GM19240 (cell line): ENCODE measurements at regions not wholly inside any gene's neighbourhood (a gene's known extent, or its start where the extent isn't known, plus 50 kb on each side); places are given as distances from the start of the nearest gene placed in this dataset.
A peak's percentile ranks its signal among the peaks of the same experiment; 100 is the strongest.

Experiments
- DNase-seq: peaks from one replicate; pipeline ENCODE4 v3.0.0; 2011; ENCODE audit warnings: low spot score; ENCODE audit not compliant: insufficient read length

DNA sequence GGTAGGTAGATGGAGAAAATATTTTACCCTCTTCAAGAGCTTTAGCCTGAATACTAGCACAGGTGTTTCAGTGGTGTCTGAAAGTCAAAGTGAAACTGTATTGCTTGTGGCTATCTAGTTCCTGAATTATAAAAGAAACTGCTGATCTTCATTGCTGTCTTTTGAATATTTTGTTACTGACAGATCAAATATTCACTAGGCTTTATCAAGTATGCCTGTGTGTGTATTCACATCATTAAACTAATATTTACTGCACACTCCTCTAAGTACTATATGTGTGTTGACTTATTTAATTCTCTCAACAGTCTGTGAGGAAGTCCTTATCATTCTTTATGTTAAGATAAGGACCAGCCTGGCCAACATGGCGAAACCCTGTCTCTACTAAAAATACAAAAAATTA is 139.6 kb downstream of the SOCS6 start:
- DNase-seq, result peak; percentile 26

DNA sequence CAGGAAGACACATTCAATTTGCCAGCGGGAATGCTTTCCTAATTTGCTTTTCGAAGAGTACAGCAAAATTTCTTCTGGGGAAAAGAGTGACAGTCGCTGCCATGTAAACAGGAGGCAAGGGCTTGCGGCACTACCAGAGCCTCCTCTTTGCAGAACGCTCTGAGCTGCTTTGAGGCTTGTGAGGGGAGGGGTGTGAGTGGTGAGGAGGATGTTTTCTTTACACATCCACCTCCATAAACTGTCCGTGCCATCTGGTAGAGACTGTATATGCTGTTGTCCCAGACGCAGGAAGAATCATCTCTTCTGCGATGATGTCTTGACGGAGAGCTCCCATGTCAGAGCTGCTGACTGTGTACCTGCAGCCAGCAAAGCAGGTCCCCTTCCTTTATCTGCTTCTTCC is 138.0 kb downstream of the SOCS6 start:
- DNase-seq, result no peak

DNA sequence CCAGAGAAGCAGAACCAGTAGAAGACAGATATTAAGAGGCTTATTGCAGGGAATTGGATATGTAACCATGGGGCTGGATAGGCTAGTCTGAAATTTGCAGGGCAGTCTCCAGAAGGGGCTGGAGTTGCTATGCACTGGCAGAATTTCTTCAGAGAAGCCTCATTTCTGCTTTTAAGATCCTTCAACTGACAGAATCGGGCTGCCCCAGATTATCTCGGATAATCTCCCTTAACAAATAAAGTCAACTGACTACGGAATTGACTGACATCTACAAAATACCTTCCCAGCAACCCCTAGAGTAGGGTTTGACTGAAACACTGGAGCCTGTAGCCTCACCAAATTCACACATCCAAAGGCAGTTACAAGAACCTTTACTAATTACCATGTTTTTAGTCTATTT is 136.4 kb downstream of the SOCS6 start:
- DNase-seq, result no peak

DNA sequence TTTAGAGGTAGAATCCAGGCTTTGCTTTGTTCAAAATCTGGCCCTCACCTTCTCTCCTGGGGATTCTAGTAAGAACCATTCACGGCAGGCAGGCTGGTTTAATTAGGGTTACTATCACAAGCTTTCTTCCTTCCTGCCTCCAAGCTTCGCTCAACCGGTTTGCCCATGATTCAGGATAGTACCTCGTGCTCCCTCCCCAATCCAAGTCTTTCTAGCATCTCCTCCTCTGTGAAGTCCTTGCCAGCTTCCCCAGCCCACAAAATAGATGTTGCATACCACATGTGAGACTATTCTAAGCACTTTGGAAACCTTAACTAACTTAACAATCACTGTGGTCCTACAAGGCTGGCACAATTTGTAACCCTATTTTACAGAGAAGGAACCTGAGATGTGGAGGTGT is 135.1 kb downstream of the SOCS6 start:
- DNase-seq, result no peak

DNA sequence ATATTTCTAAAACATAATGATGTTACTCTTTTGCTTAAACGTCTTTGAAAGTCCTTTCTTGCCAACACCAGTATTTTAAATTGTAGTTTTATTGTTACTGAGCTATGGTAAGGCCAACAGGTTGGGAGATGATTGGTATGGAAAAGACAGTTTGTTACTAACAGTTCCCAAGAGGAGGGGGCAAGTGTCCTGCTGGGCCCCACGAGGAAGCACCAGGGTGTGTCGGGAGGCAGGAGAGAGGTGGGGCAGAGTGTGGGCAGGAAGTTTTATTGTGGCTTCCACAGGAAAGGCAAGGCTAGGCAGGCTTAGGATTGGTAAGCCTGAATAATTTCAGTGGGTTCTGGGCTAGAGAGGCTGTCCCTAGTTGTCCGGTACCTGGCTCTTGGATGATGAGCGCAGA is 134.3 kb downstream of the SOCS6 start:
- DNase-seq, result no peak

DNA sequence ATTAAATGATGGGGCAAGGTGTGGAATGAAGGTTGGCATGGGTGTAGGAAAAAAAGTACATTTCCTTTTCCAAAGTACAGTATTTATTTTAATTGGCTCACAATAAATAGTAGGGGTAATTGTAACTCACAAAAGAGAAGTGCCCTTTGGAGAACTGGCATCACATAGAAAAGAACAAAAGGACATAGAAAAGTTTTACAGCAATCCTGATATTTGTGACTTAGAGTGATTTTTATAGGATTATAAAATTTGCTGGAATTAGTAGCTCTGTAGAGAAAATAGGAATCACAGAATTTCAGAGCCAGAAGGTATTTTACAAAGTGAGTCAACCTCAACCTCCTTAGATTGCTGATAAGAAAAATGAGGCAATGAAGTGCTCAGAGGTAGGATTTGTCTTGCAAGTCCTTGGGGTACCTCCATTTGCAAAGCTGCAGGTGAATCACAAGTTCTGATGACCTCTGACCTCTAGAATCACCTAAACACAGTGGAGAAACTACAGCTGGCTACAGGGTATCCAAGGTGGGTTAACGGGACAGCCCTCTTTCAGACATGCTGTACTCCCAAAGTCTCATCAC is 133.6 kb downstream of the SOCS6 start:
- DNase-seq, result no peak

DNA sequence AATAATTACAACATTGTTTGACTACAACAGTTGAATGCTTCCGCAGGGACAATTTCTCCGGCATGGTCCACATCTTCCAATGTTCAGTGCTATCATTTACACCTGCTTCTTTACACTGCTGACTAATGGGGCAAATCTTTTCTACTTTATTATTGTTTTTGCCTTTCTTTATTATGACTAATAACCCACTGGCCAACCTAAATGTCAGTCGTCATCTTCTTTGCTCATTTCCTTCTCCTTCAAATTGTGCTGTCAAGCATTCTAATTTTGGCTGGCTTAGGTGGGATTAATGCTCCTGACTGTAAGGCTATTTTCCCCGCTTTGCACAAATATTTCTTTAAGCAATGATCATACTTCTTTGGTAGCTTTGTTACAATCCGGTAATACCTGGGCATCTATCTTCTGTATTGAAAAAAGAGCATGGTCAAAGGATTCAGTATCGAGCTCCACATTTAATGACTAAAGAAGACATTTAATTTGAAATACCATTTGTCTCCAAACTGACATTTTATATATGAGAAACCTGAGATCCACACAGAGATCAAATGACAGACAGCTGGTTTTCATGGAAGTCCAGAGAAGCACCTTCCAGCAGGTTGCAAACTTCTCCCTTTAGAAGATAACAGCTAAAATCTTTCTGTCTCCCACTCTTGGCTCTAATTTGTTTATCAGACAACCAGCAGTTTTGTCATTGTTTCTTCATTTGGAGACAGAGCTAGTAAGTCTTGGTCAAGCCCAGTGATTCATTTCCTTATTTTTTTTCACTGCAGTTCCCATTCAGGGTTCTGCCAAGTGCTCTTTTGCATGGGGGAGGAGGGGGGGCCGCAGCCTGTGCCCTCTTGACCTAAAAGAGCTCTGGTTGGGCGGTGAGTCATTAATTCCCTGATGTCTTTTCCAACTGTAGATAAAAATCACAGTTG is 132.9 kb downstream of the SOCS6 start:
- no peak for DNase-seq

DNA sequence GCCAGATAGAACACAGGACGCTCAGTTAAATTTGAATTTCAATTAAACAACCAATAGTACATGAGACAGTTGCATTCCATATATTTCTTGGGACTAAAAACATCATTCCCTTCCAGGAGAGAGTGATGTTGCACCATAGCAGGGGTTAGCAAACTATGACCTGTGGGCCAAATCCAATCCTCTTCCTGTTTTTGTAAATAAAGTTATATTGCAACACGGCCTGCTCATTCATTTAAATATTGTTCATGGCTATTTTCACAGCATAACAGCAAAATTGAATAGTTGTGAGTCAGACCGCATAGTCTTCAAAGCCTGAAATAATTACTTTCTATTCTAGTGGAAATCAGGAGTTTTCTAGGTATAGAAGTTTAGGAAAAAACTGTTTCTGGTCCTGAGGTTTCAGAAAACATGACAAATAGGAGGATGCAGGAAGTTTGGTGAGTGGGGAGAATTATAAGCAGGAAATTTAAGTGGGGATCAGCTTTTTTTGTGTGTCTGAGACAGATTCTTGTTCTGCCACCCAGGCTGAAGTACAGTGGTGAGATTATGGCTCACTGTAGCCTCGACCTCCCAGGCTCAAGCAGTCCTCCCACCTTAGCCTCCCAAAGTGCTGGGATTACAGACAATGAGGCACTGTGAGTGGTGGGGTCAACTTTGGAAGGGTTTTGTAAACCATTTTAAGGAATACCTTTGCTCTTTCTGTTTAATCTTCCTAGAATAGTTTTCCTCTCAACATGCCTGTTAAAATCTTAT is 131.5 kb downstream of the SOCS6 start:
- no peak for DNase-seq

DNA sequence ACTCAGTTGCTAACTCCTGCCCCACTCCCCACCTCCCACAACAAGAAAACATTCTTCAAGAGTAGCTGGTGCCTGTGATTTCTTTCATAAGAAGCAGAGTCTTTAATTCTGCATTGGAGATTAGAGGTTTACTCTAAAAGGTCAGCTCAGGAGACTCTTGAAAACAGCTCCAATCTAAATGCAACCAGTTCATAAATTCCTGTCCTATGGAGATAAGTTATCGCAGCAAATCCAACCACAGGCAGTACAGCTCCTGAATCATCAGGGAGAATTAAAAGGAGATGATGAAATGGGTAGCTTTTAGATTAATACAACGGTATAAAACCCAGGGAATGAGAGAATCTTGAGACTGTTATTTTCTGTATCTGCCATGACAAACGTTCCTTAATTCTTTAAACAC is 130.7 kb downstream of the SOCS6 start:
- DNase-seq, result no peak

DNA sequence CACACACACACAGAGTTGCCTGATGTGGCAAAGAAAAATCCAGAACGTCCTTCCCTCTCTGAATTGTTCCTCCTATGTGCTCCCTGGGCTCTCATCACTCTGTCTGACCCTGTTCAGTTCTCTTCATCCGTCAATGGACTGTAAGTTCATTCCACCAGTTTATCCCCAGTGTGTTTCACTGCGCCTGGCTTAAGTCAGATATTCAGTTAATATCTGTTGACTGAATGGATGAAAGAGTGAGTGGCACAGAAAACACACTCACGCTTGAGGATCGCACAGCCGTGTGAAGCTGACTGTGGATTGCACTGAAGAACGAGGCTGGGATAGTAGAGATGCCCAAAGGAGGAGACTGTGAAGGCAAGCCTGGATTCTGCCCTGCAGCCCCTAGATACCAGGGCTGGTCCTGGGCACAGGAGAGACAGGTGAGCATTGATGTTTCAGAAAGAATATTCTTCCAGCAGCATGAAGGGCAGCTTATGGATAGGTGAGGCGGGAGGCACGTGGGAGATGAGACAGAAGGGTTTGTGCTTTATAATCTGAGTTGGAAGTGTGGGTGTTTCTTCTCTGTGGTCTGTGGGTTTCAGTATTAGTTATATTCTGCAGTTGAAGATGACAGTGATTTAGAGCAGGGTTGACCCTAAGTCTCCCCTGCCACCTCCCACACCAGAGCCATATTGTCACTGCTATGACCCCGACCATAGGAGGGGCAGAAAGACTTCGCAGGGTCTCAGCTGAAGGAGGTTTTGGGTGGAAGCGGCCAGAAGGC is 129.9 kb downstream of the SOCS6 start:
- DNase-seq, result peak; percentile 14

DNA sequence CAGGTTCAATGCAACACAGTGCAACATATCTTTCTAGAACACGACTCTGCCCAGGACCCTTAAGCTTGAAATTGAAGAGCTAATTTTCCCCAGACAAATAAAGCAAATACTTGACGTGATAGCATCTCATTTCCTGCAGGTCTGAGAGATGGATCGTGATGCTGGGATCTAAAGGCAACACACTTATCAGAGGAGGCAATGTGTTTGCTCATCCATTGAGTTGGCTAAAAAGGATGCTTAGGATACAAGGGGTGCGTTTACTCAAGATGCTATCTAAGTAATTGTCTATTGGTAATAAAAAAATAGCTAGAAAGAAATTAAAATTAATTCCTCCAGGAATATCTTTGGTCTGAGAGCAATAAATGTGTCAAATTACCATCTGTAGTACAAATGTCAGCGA is 129.0 kb downstream of the SOCS6 start:
- no peak for DNase-seq

DNA sequence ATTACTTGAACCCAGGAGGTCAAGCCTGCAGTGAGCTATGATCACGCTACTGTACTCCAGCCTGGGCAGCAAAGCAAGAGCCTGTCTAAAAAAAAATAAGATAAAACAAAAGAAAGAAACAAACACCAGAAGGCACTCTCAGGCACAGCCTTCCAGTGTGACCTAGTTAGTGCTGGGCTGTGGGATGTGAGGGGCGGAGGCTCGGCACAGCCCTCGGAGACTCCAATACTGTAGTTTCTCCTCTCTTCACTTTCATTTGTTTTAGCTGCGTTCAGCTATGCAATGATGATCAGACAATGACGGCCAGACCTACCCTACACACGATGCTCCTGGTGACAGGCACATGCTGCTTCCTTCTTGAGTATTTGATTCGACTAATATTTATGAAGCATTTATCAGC is 127.7 kb downstream of the SOCS6 start:
- no peak for DNase-seq

DNA sequence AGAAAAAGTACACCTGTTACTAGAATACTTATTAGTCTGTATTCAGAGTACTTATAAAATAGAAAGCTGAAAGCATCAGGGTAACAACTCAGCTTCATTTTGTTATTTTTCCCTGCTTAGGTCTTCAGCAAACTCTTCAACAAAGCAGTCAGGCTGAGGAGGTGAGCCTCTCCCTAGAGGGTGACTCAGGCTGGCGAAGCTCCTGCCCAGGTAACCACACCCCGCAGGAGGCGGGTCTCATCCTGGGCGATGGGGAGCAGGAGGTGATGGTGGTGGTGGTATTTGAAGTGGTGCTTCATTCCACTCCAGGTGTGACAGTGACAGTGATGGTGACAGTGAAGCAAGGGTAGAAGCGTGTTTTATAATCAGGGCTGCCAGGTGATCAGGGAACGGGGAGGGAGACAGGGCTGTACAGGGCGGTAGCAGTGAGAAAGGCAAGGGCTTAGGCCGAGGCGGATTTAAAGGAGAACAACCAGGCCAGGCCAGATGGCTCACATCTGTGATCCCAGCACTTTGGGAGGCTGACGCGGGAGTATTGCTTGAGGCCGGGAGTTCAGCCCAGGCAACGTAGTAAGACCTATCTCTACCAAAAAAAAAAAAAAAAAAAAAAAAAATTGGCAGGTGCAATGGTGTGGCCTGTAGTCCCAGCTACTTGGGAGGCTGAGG is 127.1 kb downstream of the SOCS6 start:
- DNase-seq, result no peak

DNA sequence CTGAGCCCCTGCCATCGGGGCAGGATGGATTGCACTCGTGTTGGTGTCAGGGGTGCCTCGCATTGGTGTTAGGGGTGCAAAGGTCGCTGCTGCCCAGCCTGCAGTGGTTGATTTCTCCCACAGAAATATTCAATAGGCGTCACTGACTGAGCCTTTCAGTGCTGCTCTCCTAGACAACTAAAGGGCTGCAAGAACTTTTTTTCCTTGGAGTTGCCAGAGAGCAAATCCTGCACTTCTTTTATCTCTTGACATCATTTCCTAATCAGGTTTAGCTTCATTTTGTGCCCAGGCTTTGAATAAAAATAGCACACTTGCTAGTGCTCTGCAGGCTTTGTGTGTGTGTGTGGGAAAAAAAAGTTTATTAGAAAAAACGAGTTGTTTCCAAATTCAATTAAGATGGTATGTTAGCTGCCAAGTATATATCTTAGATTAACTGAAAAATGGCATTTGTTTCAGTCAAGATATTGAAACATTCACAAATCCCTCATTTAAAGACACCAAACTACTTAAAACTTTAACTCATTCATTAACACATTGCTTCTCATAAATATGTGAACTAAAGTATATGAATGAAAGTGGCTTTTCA is 125.6 kb downstream of the SOCS6 start:
- DNase-seq, result no peak

DNA sequence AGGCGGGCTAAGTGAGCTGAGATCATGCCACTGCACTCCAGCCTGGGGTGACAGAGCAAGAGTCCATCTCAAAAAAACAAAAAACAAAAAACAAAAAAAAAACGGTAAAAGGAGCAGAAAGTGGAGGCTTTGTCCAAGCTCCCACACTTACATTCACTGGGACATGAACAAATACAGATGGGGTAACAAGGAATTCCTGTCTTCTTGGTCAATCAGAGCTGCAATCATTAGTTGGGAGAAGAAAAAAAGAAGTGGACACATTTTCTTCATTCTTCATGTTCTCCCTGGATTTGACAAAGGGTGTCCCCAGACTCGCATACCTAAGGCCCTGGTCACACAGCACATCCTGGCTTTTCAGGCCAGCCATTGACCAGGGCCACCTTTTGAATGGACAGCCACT is 124.6 kb downstream of the SOCS6 start:
- DNase-seq, result no peak

DNA sequence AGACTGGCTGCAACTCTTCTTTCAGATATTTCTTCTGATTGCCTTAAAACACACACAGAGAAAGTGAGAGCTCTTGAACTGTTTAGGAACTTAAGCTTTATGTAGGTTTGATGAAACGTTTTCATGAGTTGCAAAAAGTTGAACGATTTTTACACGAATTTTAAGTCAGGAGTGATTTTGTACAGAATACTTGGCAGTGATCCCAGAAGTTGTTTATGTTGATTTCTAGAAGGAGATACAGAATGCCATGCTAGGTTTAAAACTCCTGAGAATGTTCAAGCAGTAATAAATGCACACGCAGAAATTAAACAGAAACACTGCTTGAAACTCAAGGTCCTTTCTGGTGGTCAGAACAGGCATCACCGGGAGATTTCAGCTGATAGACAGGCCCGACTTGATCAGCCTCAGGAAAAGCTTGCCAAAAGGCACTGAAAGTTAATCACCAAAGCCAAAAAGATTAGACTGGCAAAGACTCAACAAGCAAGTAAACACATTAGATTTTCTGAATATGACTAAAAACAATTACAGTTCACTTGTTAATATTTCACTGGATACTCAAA is 123.1 kb downstream of the SOCS6 start:
- DNase-seq, result no peak

DNA sequence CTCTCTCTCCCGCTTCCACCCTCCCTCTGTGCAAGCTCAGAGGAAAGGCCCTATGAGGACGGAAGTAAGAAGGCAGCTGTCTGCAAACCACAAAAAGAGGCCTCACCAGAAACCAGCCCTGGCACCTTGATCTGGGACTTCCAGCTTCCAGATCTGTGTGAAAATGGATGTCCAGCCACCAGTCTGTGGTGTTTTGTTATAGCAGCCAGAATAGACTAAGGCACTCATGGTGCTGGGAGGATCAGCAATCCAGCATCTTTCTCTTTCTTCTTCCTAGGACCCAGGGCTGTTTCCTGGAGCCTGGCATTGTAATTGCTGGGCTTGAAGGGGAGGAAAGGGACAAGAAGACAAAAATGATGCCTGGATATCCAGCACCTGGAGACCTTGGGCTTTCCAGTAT is 122.5 kb downstream of the SOCS6 start:
- DNase-seq, result no peak

DNA sequence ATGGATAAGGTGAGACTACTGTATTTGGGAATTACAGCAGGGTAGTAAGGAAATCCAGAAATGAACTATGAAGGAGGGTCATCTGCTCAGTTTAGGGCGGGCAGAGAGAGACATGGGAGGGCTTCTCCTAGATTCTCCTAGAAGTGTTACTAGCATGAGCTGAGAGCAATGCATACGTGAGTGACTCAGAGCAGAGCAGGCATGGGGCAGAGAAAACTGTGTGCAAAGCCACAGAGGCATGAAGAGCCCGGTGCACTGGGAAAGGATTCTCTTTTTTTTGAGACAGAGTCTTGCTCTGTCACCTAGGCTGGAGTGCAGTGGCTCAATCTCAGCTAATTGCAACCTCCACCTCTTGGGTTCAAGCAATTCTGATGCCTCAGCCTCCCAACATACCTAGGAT is 116.2 kb downstream of the SOCS6 start:
- DNase-seq, result no peak

DNA sequence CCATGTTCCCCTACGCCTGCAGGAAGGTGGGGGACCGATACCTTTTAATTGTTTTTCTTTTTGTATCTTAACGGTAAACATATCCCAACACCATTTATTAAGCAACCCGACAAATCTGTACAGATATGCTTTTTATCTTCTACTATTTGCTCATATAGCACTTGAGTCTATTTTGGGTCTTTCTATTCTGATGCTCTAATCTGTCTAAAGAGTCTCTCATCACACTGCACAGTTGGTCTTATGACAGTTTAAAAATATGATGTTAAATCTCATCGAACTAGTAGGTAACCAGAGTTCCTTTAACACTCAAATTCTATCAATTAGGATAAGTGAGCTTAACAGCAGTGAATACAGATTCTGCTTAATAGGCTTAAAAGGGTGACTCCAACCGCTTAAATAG is 111.6 kb downstream of the SOCS6 start:
- DNase-seq, result no peak

DNA sequence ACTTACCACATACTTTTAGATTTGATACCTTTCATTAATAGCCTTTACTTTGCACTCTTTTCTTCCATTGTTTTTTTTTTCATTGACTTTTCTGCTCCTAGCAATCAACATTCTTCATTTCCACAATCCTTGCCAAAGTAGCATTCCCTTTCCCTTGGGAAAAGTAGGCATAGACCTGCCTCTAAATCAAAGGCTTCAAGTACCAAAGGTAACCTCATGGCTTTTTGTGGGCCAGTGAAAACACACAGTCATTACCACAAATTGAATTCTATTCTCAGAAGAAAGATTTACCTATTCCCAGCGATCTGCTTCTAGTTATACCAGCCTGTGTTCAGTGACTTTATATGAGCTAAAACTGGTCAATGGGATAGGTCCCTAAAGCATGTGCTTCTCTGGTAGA is 109.2 kb downstream of the SOCS6 start:
- DNase-seq, result no peak
